Transverse colon (tissue), 4 donors: ENCODE measurements at regions not wholly inside any gene's neighbourhood (a gene's known extent, or its start where the extent isn't known, plus 50 kb on each side); places are given as distances from the start of the nearest gene placed in this dataset.

ENCODE experiments used
- DNase-seq: peaks from one replicate; pipeline ENCODE4 v3.0.0-alpha.2; 2019
- H3K27ac ChIP-seq, 4 donors: fragments of 200-600 bp; sonication (generic); 2 replicates each; pipeline ENCODE4 v1.5.1; 2016 to 2018; ENCODE audit warnings: inconsistent platforms in 4 of 4
- H3K27me3 ChIP-seq: fragments of 200-600 bp; sonication (generic); 2 replicates; pipeline ENCODE4 v1.5.1; 2017; ENCODE audit warnings: inconsistent platforms
- H3K36me3 ChIP-seq, 4 donors: fragments of 200-600 bp; sonication (generic); 2 replicates each; pipeline ENCODE4 v1.5.1; 2017 to 2019; ENCODE audit warnings: inconsistent platforms in 4 of 4
- H3K4me1 ChIP-seq, 4 donors: fragments of 200-600 bp; sonication (generic); 2 replicates each; pipeline ENCODE4 v1.5.1; 2017 to 2020; ENCODE audit warnings: inconsistent platforms in 4 of 4
- H3K4me3 ChIP-seq, 4 donors: fragments of 200-600 bp; sonication (generic); 1 replicate in 1 of 4; 2 replicates in 3 of 4; pipeline versions ENCODE4 v1.5.1 to v1.6.1; 2017 to 2019; ENCODE audit warnings: inconsistent platforms in 4 of 4
- H3K9me3 ChIP-seq, 2 donors: fragments of 200-600 bp; sonication (generic); 2 replicates each; pipeline ENCODE4 v1.5.1; 2017 to 2019; ENCODE audit warnings: inconsistent platforms in 2 of 2
- CTCF ChIP-seq, 5 experiments: fragments of 200-600 bp in 3 of 5; fragments of 450-650 bp in 2 of 5; sonication (generic) in 3 of 5; IDR thresholded peaks; 1 replicate in 2 of 5; 2 replicates in 3 of 5; pipeline ENCODE4 v1.5.1; 2016 to 2017; ENCODE audit warnings: antibody characterized with exemption in 5 of 5, inconsistent platforms in 3 of 5, mild to moderate bottlenecking in 2 of 5, moderate library complexity in 1 of 5
- EP300 ChIP-seq: sonication (generic); formaldehyde crosslinking; IDR thresholded peaks from one replicate; pipeline ENCODE4 v1.6.1; 2017; ENCODE audit warnings: antibody characterized with exemption, low read depth
- POLR2A ChIP-seq: fragments of 450-650 bp; IDR thresholded peaks from one replicate; pipeline ENCODE4 v1.6.1; 2016; ENCODE audit warnings: antibody characterized with exemption, mild to moderate bottlenecking, moderate library complexity
- POLR2AphosphoS5 ChIP-seq, 3 donors: sonication (generic); formaldehyde crosslinking; IDR thresholded peaks; one replicate each; pipeline ENCODE4 v1.6.1; 2016; ENCODE audit warnings: antibody characterized with exemption in 3 of 3
- WGBS, 2 donors: methylation state at CpG; one replicate each; pipeline ENCODE4 v1.1.5; 2018; ENCODE audit warnings: low coverage in 1 of 2; 5-methylcytosine and 5-hydroxymethylcytosine counted together
- in situ Hi-C, 4 donors: fragments of 200-750 bp; cut with MboI; loops; one replicate each; pipeline versions ENCODE4 v1.15.0 to v1.15.1; 2017; ENCODE audit warnings: low sequenced_read_pairs in 3 of 4, low pct_ligation_motif_present in 1 of 4, low pct_unique_long_range_greater_than_20kb in 1 of 4
- intact Hi-C: fragments of 100-400 bp; cut with DNase I; formaldehyde crosslinking; loops from one replicate; pipeline ENCODE4 v1.15.1; 2023; ENCODE audit warnings: low total_unique reads

- Histone ChIP-seq H3K27me3 (no peaks in the 10 kb centered on the region), H3K27ac (no peak overlapping the region), H3K36me3 (no peaks in the 10 kb centered on the region), H3K4me3 (no peak overlapping the region), H3K4me1 (no peaks in the 10 kb centered on the region), H3K9me3 (no peaks in the 10 kb centered on the region)
- in situ Hi-C loops = no loop called here
- WGBS, 2 donors = 92% methylated on average over 2 of the region's 2 CpGs; no CpG with 5 or more reads in 1 of the 2 donors
- no peak for DNase-seq
- intact Hi-C loops = no loop called here
- TF ChIP-seq EP300 (no peak), CTCF (IDR thresholded peaks at IDR 0.05) (no peak), POLR2AphosphoS5 (IDR thresholded peaks at IDR 0.05) (no peak)
Observed at GRCh38 chr2:88258208-88258607, 88.1 kb downstream of the THNSL2 start.

GRCh38 chr2:88254437-88255091 lies 84.4 kb downstream of the THNSL2 start:
- Histone ChIP-seq H3K36me3 (no peaks in the 10 kb centered on the region), H3K27ac (no peak overlapping the region), H3K27me3 (no peaks in the 10 kb centered on the region), H3K9me3 (no peaks in the 10 kb centered on the region), H3K4me1 (no peaks in the 10 kb centered on the region), H3K4me3 (no peak overlapping the region)
- DNase-seq = no peak
- intact Hi-C loops (no loop called here), in situ Hi-C loops (no loop called here)
- TF ChIP-seq EP300 (no peak), POLR2A (no peak), POLR2AphosphoS5 (IDR thresholded peaks at IDR 0.05) (no peak), CTCF (IDR thresholded peaks at IDR 0.05) (no peak)
- WGBS, 2 donors = 29 to 72% methylated on average over 1 to 3 of the region's 3 CpGs

GRCh38 chr2:88253997-88254396 lies 83.9 kb downstream of the THNSL2 start:
- H3K4me3 ChIP-seq = no peak overlapping the region
- no peak for TF ChIP-seq EP300
- in situ Hi-C loops = no loop called here
- no peak for DNase-seq
- WGBS, 2 donors = 40 to 53% methylated on average over 1 of the region's 1 CpG
- no peaks in the 10 kb centered on the region for H3K27me3 ChIP-seq
- no peaks in the 10 kb centered on the region for H3K4me1 ChIP-seq
- no peak overlapping the region for H3K27ac ChIP-seq
- no peaks in the 10 kb centered on the region for H3K36me3 ChIP-seq
- intact Hi-C loops = no loop called here
- no peaks in the 10 kb centered on the region for H3K9me3 ChIP-seq

GRCh38 chr2:88253375-88253774 lies 83.2 kb downstream of the THNSL2 start:
- TF ChIP-seq POLR2AphosphoS5 (IDR thresholded peaks at IDR 0.05) (no peak), CTCF (IDR thresholded peaks at IDR 0.05) (no peak), POLR2A (no peak), EP300 (no peak)
- intact Hi-C loops (no loop called here), in situ Hi-C loops (no loop called here)
- Histone ChIP-seq H3K4me3 (no peak overlapping the region), H3K9me3 (no peaks in the 10 kb centered on the region), H3K4me1 (no peaks in the 10 kb centered on the region), H3K36me3 (no peaks in the 10 kb centered on the region), H3K27ac (no peak overlapping the region), H3K27me3 (no peaks in the 10 kb centered on the region)
- WGBS, 2 donors = 84% methylated on average over 7 of the region's 7 CpGs; no CpG with 5 or more reads in 1 of the 2 donors
- DNase-seq = no peak

GRCh38 chr2:88252646-88253045 lies 82.5 kb downstream of the THNSL2 start:
- Histone ChIP-seq H3K4me3 (no peak overlapping the region), H3K36me3 (no peaks in the 10 kb centered on the region), H3K9me3 (no peaks in the 10 kb centered on the region), H3K27me3 (no peaks in the 10 kb centered on the region), H3K4me1 (no peaks in the 10 kb centered on the region), H3K27ac (no peak overlapping the region)
- in situ Hi-C loops (no loop called here), intact Hi-C loops (no loop called here)
- no peak for TF ChIP-seq CTCF (IDR thresholded peaks at IDR 0.05)
- TF ChIP-seq POLR2AphosphoS5 (IDR thresholded peaks at IDR 0.05) = no peak
- TF ChIP-seq EP300 = no peak
- TF ChIP-seq POLR2A = no peak
- no peak for DNase-seq
- 35% methylated on average over 5 of the region's 5 CpGs; no CpG with 5 or more reads in 1 of the 2 donors for WGBS, 2 donors
